IMR-90 (cell line): ENCODE measurements at regions not wholly inside any gene's neighbourhood (a gene's known extent, or its start where the extent isn't known, plus 50 kb on each side); places are given as distances from the start of the nearest gene placed in this dataset.

Experiments
- ATAC-seq: fragments of 200-7000 bp; cut with Tn5 transposase; 2 replicates; pipeline ENCODE4 v1.9.1; 2020; ENCODE audit warnings: low read depth, mild to moderate bottlenecking, moderate library complexity
- BruUV-seq: library from RNA; stranded (reverse); fragments of 400-500 nt; replicated peaks from 2 replicates; lab custom pipeline; 2021; lab: Mats Ljungman, UMichigan
- CTCF ChIA-PET: fragments of 300-600 bp; formaldehyde crosslinking; extraction: SDS; loops from one replicate; lab custom pipeline; 2021; ENCODE audit warnings: antibody characterized with exemption; lab: Yijun Ruan, JAX
- POLR2A ChIA-PET: fragments of 300-600 bp; sonication (Branson Sonifier 250); formaldehyde crosslinking; loops from one replicate; lab custom pipeline; 2022; ENCODE audit warnings: antibody characterized with exemption; ENCODE audit not compliant: unreplicated experiment; lab: Charles Lee
- DNase-seq: peaks from one replicate; pipeline ENCODE4 v3.0.0; 2013
- H2AFZ ChIP-seq: replicated peaks from 2 replicates; pipeline ENCODE3; 2013; ENCODE audit warnings: low read length, mild to moderate bottlenecking; ENCODE audit not compliant: poor library complexity
- H2AK5ac ChIP-seq: 2 replicates; pipeline ENCODE4 v1.6.1; 2013; ENCODE audit warnings: low read depth, low read length, inconsistent platforms
- H2AK9ac ChIP-seq: replicated peaks from 2 replicates; pipeline ENCODE3; 2013; ENCODE audit warnings: mild to moderate bottlenecking, low read depth, low read length, moderate library complexity; ENCODE audit not compliant: poor library complexity
- H2BK120ac ChIP-seq: 2 replicates; pipeline ENCODE4 v1.6.1; 2013; ENCODE audit warnings: low read depth, low read length, inconsistent platforms
- H2BK15ac ChIP-seq: 3 replicates; pipeline ENCODE4 v1.6.1; 2013; ENCODE audit warnings: low read depth, low read length, inconsistent platforms
- H2BK20ac ChIP-seq: 2 replicates; pipeline ENCODE4 v1.6.1; 2013; ENCODE audit warnings: low read depth, mild to moderate bottlenecking, inconsistent platforms, low read length, moderate library complexity
- H2BK5ac ChIP-seq: 2 replicates; pipeline ENCODE4 v1.6.1; 2013; ENCODE audit warnings: mild to moderate bottlenecking, low read depth, low read length, inconsistent platforms; ENCODE audit not compliant: poor library complexity, severe bottlenecking
- H3K14ac ChIP-seq: replicated peaks from 2 replicates; pipeline ENCODE4 v1.6.1; 2013; ENCODE audit warnings: low read depth, low read length, inconsistent platforms
- H3K18ac ChIP-seq: 2 replicates; pipeline ENCODE4 v1.6.1; 2013; ENCODE audit warnings: low read depth, low read length, control low read depth
- H3K23ac ChIP-seq: 2 replicates; pipeline ENCODE4 v1.6.1; 2013; ENCODE audit warnings: low read depth, low read length, inconsistent platforms
- H3K27ac ChIP-seq: 2 replicates; pipeline ENCODE4 v1.5.1; 2013; ENCODE audit warnings: mild to moderate bottlenecking, control low read depth, low read length; ENCODE audit not compliant: insufficient read depth
- H3K27me3 ChIP-seq: 2 replicates; pipeline ENCODE4 v1.6.1; 2013; ENCODE audit warnings: low read length; ENCODE audit not compliant: control insufficient read depth, insufficient read depth
- H3K36me3 ChIP-seq: 2 replicates; pipeline ENCODE4 v1.6.1; 2013; ENCODE audit warnings: low read length, mixed read lengths; ENCODE audit not compliant: control insufficient read depth, insufficient read depth
- H3K4ac ChIP-seq: 2 replicates; pipeline ENCODE4 v1.6.1; 2013; ENCODE audit warnings: low read depth, low read length, inconsistent platforms
- H3K4me1 ChIP-seq: 2 replicates; pipeline ENCODE4 v1.6.1; 2013; ENCODE audit warnings: low read length, mixed read lengths; ENCODE audit not compliant: control insufficient read depth, insufficient read depth
- H3K4me2 ChIP-seq: 2 replicates; pipeline ENCODE4 v1.6.1; 2013; ENCODE audit warnings: low read depth, mild to moderate bottlenecking, control low read depth, low read length, moderate library complexity
- H3K4me3 ChIP-seq: 2 replicates; pipeline ENCODE4 v1.5.1; 2013; ENCODE audit warnings: low read depth, mild to moderate bottlenecking, control low read depth, low read length, moderate library complexity; ENCODE audit not compliant: insufficient read depth
- H3K56ac ChIP-seq: 2 replicates; pipeline ENCODE4 v1.6.1; 2013; ENCODE audit warnings: low read length, inconsistent platforms; ENCODE audit not compliant: insufficient read depth; ENCODE audit errors: extremely low read depth
- H3K79me1 ChIP-seq, 2 experiments: 2 replicates each; pipeline ENCODE4 v1.6.1; 2013; ENCODE audit warnings: low read length in 2 of 2, inconsistent platforms in 1 of 2, low read depth in 1 of 2
- H3K9ac ChIP-seq: 2 replicates; pipeline ENCODE4 v1.6.1; 2013; ENCODE audit warnings: low read depth, low read length, control low read depth
- H3K9me1 ChIP-seq: 2 replicates; pipeline ENCODE4 v1.6.1; 2013; ENCODE audit warnings: low read length, inconsistent platforms; ENCODE audit not compliant: insufficient read depth
- H3K9me3 ChIP-seq: 2 replicates; pipeline ENCODE4 v1.6.1; 2013; ENCODE audit warnings: low read length; ENCODE audit not compliant: control insufficient read depth, insufficient read depth
- H4K20me1 ChIP-seq: 2 replicates; pipeline ENCODE4 v1.6.1; 2013; ENCODE audit warnings: low read length, inconsistent platforms; ENCODE audit not compliant: insufficient read depth
- H4K5ac ChIP-seq: 2 replicates; pipeline ENCODE4 v1.6.1; 2013; ENCODE audit warnings: mild to moderate bottlenecking, low read depth, low read length, control low read depth
- H4K8ac ChIP-seq, 2 experiments: 2 replicates each; pipeline ENCODE4 v1.6.1; 2013; ENCODE audit warnings: low read depth in 2 of 2, low read length in 2 of 2, control low read depth in 1 of 2, inconsistent platforms in 1 of 2
- H4K91ac ChIP-seq: 2 replicates; pipeline ENCODE4 v1.6.1; 2013; ENCODE audit warnings: low read depth, low read length, inconsistent platforms; ENCODE audit not compliant: insufficient read depth
- BHLHE40 ChIP-seq: fragments of 150-350 bp; IDR thresholded peaks from 2 replicates; pipeline ENCODE4 v1.6.1; 2016; ENCODE audit warnings: mild to moderate bottlenecking, low read depth, low read length
- CEBPB ChIP-seq: IDR thresholded peaks from 2 replicates; pipeline ENCODE4 v1.6.1; 2012; ENCODE audit warnings: low read depth, low read length, improper control_type of control experiment
- CHD1 ChIP-seq: IDR thresholded peaks from 2 replicates; pipeline ENCODE4 v1.6.1; 2012; ENCODE audit warnings: low read depth, low read length, improper control_type of control experiment
- FOS ChIP-seq: fragments of 150-350 bp; IDR thresholded peaks from 2 replicates; pipeline ENCODE4 v1.6.1; 2016; ENCODE audit warnings: low read depth, low read length
- MAFK ChIP-seq: IDR thresholded peaks from 2 replicates; pipeline ENCODE4 v1.6.1; 2012; ENCODE audit warnings: low read depth, low read length, improper control_type of control experiment
- MAZ ChIP-seq: IDR thresholded peaks from 2 replicates; pipeline ENCODE4 v1.6.1; 2012; ENCODE audit warnings: low read depth, mild to moderate bottlenecking, low read length, improper control_type of control experiment, moderate library complexity, borderline replicate concordance
- MXI1 ChIP-seq: IDR thresholded peaks from 2 replicates; pipeline ENCODE4 v1.6.1; 2012; ENCODE audit warnings: low read depth, mild to moderate bottlenecking, low read length, moderate library complexity, borderline replicate concordance
- NFE2L2 ChIP-seq: fragments of 150-350 bp; IDR thresholded peaks from 2 replicates; pipeline ENCODE4 v1.6.1; 2016; ENCODE audit warnings: low read depth, mild to moderate bottlenecking, low read length
- POLR2A ChIP-seq: IDR thresholded peaks from 2 replicates; pipeline ENCODE4 v1.6.1; 2012; ENCODE audit warnings: mild to moderate bottlenecking, low read depth, low read length
- RAD21 ChIP-seq: IDR thresholded peaks from 2 replicates; pipeline ENCODE4 v1.6.1; 2012; ENCODE audit warnings: low read length, improper control_type of control experiment
- RCOR1 ChIP-seq: IDR thresholded peaks from 2 replicates; pipeline ENCODE4 v1.6.1; 2012; ENCODE audit warnings: mild to moderate bottlenecking, low read length, improper control_type of control experiment; ENCODE audit not compliant: insufficient replicate concordance
- RFX5 ChIP-seq: IDR thresholded peaks from 2 replicates; pipeline ENCODE4 v1.8.0; 2012; ENCODE audit warnings: low read depth, mild to moderate bottlenecking, low read length, moderate library complexity
- SMC3 ChIP-seq: fragments of 150-350 bp; IDR thresholded peaks from 2 replicates; pipeline ENCODE4 v1.6.1; 2016; ENCODE audit warnings: low read depth, mild to moderate bottlenecking, antibody characterized with exemption, low read length, moderate library complexity
- WGBS, 2 experiments: methylation state at CpG; one replicate each; pipeline versions ENCODE4 v1.1.5 to v1.1.7; 2013; ENCODE audit warnings: missing lambda C conversion rate in 2 of 2; ENCODE audit not compliant: insufficient read length in 1 of 2; ENCODE audit errors: extremely low coverage in 2 of 2; 5-methylcytosine and 5-hydroxymethylcytosine counted together
- dilution Hi-C: fragments of 300-500 bp; cut with HindIII; formaldehyde crosslinking; loops from one replicate; pipeline ENCODE4 v1.14.3; 2018; ENCODE audit warnings: low sequenced_read_pairs; ENCODE audit not compliant: unreplicated experiment
- in situ Hi-C: fragments of 300-500 bp; cut with MboI; formaldehyde crosslinking; loops from 3 replicates; pipeline ENCODE4 v1.14.3; 2019; ENCODE audit warnings: low sequenced_read_pairs, inconsistent platforms, mixed read lengths
- intact Hi-C: fragments of 100-400 bp; cut with micrococcal nuclease; formaldehyde crosslinking; loops from 2 replicates; pipeline ENCODE4 v1.10.0; 2022
- TF ChIP-seq, protein P1 (sequence below): conservative IDR thresholded peaks from 2 replicates; pipeline ENCODE4 v1.5.1; 2012; ENCODE audit warnings: mild to moderate bottlenecking, low read depth, low read length, improper control_type of control experiment
- TF ChIP-seq, protein P2 (sequence below): fragments of 150-350 bp; IDR thresholded peaks from 2 replicates; pipeline ENCODE4 v1.6.1; 2016; ENCODE audit warnings: low read depth, mild to moderate bottlenecking, low read length, moderate library complexity, borderline replicate concordance
- TF ChIP-seq, protein P3 (sequence below): fragments of 150-350 bp; IDR thresholded peaks from 2 replicates; pipeline ENCODE4 v1.6.1; 2017; ENCODE audit warnings: mild to moderate bottlenecking, antibody characterized with exemption, low read length, low read depth

DNA sequence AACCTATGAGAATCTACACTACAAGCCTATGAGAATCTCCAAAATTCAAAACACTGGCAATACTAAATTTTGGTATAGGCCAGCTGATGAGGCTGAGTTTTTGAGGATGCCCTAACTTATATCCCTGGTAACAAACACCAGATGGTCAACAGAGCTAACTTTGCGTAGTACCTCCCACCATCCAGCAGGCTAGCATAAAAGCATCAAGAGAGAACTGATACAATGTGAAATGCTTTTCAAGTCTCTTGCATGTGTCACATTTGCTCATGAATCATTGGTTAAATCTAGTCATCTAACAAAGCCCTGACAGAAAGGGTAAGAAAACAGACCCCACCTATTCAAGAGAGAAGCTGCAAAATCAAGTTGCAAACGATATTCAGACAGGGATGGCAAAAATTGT is 1609.7 kb upstream of the CDH9 start:
- ATAC-seq: no peak
- no peaks in the 10 kb centered on the region for H3K36me3 ChIP-seq
- H3K4ac ChIP-seq: no peak overlapping the region
- ChIA-PET CTCF (no interaction called here), POLR2A (no interaction called here)
- BruUV-seq: no TSS peak
- H2BK120ac ChIP-seq: no peak overlapping the region
- no peak overlapping the region for H3K27ac ChIP-seq
- H4K91ac ChIP-seq: no peak overlapping the region
- intact Hi-C loops: no loop called here
- no peaks in the 10 kb centered on the region for H4K20me1 ChIP-seq
- no peak overlapping the region for H2BK20ac ChIP-seq
- H3K9me3 ChIP-seq: no peaks in the 10 kb centered on the region; the same call in 1 of the 2 replicates
- H2AK9ac ChIP-seq: no peak overlapping the region
- H2BK5ac ChIP-seq: no peak overlapping the region
- in situ Hi-C loops: no loop called here
- no peak overlapping the region for H2AFZ ChIP-seq
- no peaks in the 10 kb centered on the region for H3K79me1 ChIP-seq
- no peak overlapping the region for H3K56ac ChIP-seq
- no peak for DNase-seq
- no peaks in the 10 kb centered on the region for H3K9me1 ChIP-seq
- TF ChIP-seq RAD21 (no peak), BHLHE40 (no peak), CHD1 (no peak), MAFK (no peak), SMC3 (no peak), CEBPB (no peak), FOS (no peak), POLR2A (no peak), MXI1 (no peak), NFE2L2 (no peak), RCOR1 (no peak), MAZ (no peak), RFX5 (no peak)
- TF ChIP-seq, protein P1, sequence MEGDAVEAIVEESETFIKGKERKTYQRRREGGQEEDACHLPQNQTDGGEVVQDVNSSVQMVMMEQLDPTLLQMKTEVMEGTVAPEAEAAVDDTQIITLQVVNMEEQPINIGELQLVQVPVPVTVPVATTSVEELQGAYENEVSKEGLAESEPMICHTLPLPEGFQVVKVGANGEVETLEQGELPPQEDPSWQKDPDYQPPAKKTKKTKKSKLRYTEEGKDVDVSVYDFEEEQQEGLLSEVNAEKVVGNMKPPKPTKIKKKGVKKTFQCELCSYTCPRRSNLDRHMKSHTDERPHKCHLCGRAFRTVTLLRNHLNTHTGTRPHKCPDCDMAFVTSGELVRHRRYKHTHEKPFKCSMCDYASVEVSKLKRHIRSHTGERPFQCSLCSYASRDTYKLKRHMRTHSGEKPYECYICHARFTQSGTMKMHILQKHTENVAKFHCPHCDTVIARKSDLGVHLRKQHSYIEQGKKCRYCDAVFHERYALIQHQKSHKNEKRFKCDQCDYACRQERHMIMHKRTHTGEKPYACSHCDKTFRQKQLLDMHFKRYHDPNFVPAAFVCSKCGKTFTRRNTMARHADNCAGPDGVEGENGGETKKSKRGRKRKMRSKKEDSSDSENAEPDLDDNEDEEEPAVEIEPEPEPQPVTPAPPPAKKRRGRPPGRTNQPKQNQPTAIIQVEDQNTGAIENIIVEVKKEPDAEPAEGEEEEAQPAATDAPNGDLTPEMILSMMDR: no peak
- TF ChIP-seq, protein P2, sequence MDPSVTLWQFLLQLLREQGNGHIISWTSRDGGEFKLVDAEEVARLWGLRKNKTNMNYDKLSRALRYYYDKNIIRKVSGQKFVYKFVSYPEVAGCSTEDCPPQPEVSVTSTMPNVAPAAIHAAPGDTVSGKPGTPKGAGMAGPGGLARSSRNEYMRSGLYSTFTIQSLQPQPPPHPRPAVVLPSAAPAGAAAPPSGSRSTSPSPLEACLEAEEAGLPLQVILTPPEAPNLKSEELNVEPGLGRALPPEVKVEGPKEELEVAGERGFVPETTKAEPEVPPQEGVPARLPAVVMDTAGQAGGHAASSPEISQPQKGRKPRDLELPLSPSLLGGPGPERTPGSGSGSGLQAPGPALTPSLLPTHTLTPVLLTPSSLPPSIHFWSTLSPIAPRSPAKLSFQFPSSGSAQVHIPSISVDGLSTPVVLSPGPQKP: no peak
- TF ChIP-seq, protein P3, sequence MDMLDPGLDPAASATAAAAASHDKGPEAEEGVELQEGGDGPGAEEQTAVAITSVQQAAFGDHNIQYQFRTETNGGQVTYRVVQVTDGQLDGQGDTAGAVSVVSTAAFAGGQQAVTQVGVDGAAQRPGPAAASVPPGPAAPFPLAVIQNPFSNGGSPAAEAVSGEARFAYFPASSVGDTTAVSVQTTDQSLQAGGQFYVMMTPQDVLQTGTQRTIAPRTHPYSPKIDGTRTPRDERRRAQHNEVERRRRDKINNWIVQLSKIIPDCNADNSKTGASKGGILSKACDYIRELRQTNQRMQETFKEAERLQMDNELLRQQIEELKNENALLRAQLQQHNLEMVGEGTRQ: no peak
- H3K9ac ChIP-seq: no peak overlapping the region
- H4K8ac ChIP-seq: no peak overlapping the region
- WGBS, 2 experiments: no CpG with 5 or more reads among the region's 2 CpGs
- H3K23ac ChIP-seq: no peak overlapping the region
- H4K5ac ChIP-seq: no peak overlapping the region
- H2BK15ac ChIP-seq: no peak overlapping the region
- H3K4me3 ChIP-seq: no peak overlapping the region
- H3K18ac ChIP-seq: no peak overlapping the region
- H3K27me3 ChIP-seq: no peaks in the 10 kb centered on the region
- H3K14ac ChIP-seq: no peak overlapping the region
- no peaks in the 10 kb centered on the region for H3K4me1 ChIP-seq
- no peak overlapping the region for H3K4me2 ChIP-seq
- no peak overlapping the region for H2AK5ac ChIP-seq
- dilution Hi-C loops: no loop called here
